K562 (cell line): ENCODE measurements at regions not wholly inside any gene's neighbourhood (a gene's known extent, or its start where the extent isn't known, plus 50 kb on each side); places are given as distances from the start of the nearest gene placed in this dataset.
A peak's percentile ranks its signal among the peaks of the same experiment; 100 is the strongest.

Source experiments
- ATAC-seq: fragments of 200-7000 bp; cut with Tn5 transposase; 3 replicates; pipeline ENCODE4 v1.9.1; 2020; ENCODE audit warnings: moderate library complexity
- BruUV-seq: library from RNA; stranded (reverse); fragments of 400-500 nt; replicated peaks from 2 replicates; lab custom pipeline; 2021; lab: Mats Ljungman, UMichigan
- CTCF ChIA-PET: fragments of 300-600 bp; formaldehyde crosslinking; extraction: SDS; loops from one replicate; lab custom pipeline; 2021; ENCODE audit warnings: low intra/inter-chr PET ratio; lab: Yijun Ruan, JAX
- POLR2A ChIA-PET: fragments of 300-600, 350-650 bp; sonication (Branson Sonifier 250); formaldehyde crosslinking; extraction: SDS; loops from one replicate; lab custom pipeline; 2021; ENCODE audit warnings: antibody characterized with exemption, inconsistent platforms; lab: Yijun Ruan, JAX
- DNase-seq, 4 experiments: peaks; one replicate each; pipeline versions ENCODE4 v3.0.0 to v3.0.0-alpha.2; 2011 to 2018; ENCODE audit warnings: low spot score in 3 of 4, mixed read lengths in 3 of 4; ENCODE audit errors: extremely low read depth in 1 of 4
- FAIRE-seq: peaks from 2 replicates; lab custom pipeline; 2011; peaks lifted over from hg19 to GRCh38; lab: Jason Lieb, UNC
- H2AFZ ChIP-seq: 2 replicates; pipeline ENCODE4 v1.6.0; 2011; ENCODE audit warnings: low read depth, low read length, control low read depth, inconsistent platforms
- H3K27ac ChIP-seq: fragments of 200-600 bp; 3 replicates; pipeline ENCODE4 v1.8.0; 2011; ENCODE audit warnings: low read depth, mild to moderate bottlenecking, control low read depth, inconsistent platforms, low read length, moderate library complexity, mixed read lengths; ENCODE audit errors: extremely low read depth
- H3K27me3 ChIP-seq, 2 experiments: fragments of 300-600 bp in 1 of 2; 2 replicates in 1 of 2; 3 replicates in 1 of 2; pipeline versions ENCODE4 v1.6.0 to v1.8.0; 2011; ENCODE audit warnings: inconsistent platforms in 2 of 2, low read length in 2 of 2, mild to moderate bottlenecking in 1 of 2, mixed read lengths in 1 of 2, moderate library complexity in 1 of 2; ENCODE audit not compliant: control insufficient read depth in 2 of 2, insufficient read depth in 2 of 2
- H3K36me3 ChIP-seq: fragments of 300-600 bp; 3 replicates; pipeline ENCODE4 v1.8.0; 2011; ENCODE audit warnings: mild to moderate bottlenecking, low read length, inconsistent platforms; ENCODE audit not compliant: control insufficient read depth, insufficient read depth
- H3K4me1 ChIP-seq, 2 experiments: fragments of 200-600 bp in 1 of 2; replicated peaks in 1 of 2; 2 replicates in 1 of 2; 3 replicates in 1 of 2; pipeline versions ENCODE4 v1.5.1 to v1.8.0; 2011; ENCODE audit warnings: inconsistent platforms in 2 of 2, low read length in 2 of 2, mild to moderate bottlenecking in 1 of 2, mixed read lengths in 1 of 2, moderate library complexity in 1 of 2; ENCODE audit not compliant: control insufficient read depth in 2 of 2, insufficient read depth in 2 of 2
- H3K4me2 ChIP-seq: 2 replicates; pipeline ENCODE4 v1.6.1; 2011; ENCODE audit warnings: low read length, control low read depth, inconsistent platforms, mixed read lengths; ENCODE audit not compliant: insufficient read depth
- H3K4me3 ChIP-seq: fragments of 200-600 bp; sonication (generic), shearing (Covaris generic); 2 replicates; pipeline ENCODE4 v1.5.1; 2016; ENCODE audit warnings: control low read depth, inconsistent platforms
- H3K79me2 ChIP-seq: fragments of 200-600 bp; 3 replicates; pipeline ENCODE4 v1.8.0; 2011; ENCODE audit warnings: low read length, inconsistent platforms; ENCODE audit not compliant: control insufficient read depth, insufficient read depth
- H3K9ac ChIP-seq, 2 experiments: 2 replicates each; pipeline versions ENCODE4 v1.6.0 to v1.6.1; 2011; ENCODE audit warnings: low read depth in 2 of 2, low read length in 2 of 2, control low read depth in 1 of 2, inconsistent platforms in 1 of 2, mild to moderate bottlenecking in 1 of 2, mixed read lengths in 1 of 2; ENCODE audit not compliant: insufficient read depth in 1 of 2
- H3K9me1 ChIP-seq: one replicate; pipeline ENCODE4 v1.6.0; 2011; ENCODE audit warnings: inconsistent platforms, mild to moderate bottlenecking, low read length, moderate library complexity; ENCODE audit not compliant: control insufficient read depth, insufficient read depth
- H3K9me3 ChIP-seq: replicated peaks from 2 replicates; pipeline ENCODE4 v1.5.1; 2011; ENCODE audit warnings: low read depth, low read length, inconsistent platforms; ENCODE audit not compliant: control insufficient read depth, insufficient read depth
- H4K20me1 ChIP-seq: replicated peaks from 2 replicates; pipeline ENCODE4 v1.6.1; 2011; ENCODE audit warnings: low read length, inconsistent platforms, mixed read lengths; ENCODE audit not compliant: control insufficient read depth, insufficient read depth
- BACH1 ChIP-seq: fragments of 200-800 bp; sonication (Bioruptor generic); IDR thresholded peaks from 2 replicates; pipeline ENCODE4 v1.6.1; 2016; ENCODE audit warnings: missing genetic modification characterization, missing compliant biosample characterization
- HNRNPL ChIP-seq: fragments of 200-400 bp; formaldehyde crosslinking; IDR thresholded peaks from 2 replicates; pipeline ENCODE4 v1.6.1; 2017; ENCODE audit warnings: low read depth, mild to moderate bottlenecking, low read length
- POU5F1 ChIP-seq: fragments of 150-350 bp; IDR thresholded peaks from 2 replicates; pipeline ENCODE4 v1.6.1; 2014; ENCODE audit warnings: borderline replicate concordance, low read length, low read depth, mild to moderate bottlenecking; ENCODE audit not compliant: partially characterized antibody
- SRF ChIP-seq, 2 experiments: fragments of 250-450, 450-650 bp in 1 of 2; sonication (Bioruptor Pico) in 1 of 2; sonication (generic) in 1 of 2; formaldehyde crosslinking; IDR thresholded peaks; 2 replicates each; pipeline versions ENCODE4 v1.5.0 to v1.5.1; 2020 to 2022; ENCODE audit warnings: mild to moderate bottlenecking in 1 of 2, missing genetic modification reagents in 1 of 2
- ZNF316 ChIP-seq: fragments of 450-650 bp; IDR thresholded peaks from 2 replicates; pipeline ENCODE4 v1.6.1; 2016
- in situ Hi-C: fragments of 300-500 bp; cut with MboI; formaldehyde crosslinking; loops from 4 replicates; pipeline ENCODE4 v1.15.0; 2018; ENCODE audit warnings: inconsistent platforms, mixed read lengths
- intact Hi-C: fragments of 100-400 bp; cut with micrococcal nuclease; formaldehyde crosslinking; loops from 2 replicates; pipeline ENCODE4 v1.14.2; 2022
- TF ChIP-seq, protein P1 (sequence below): sonication (generic); formaldehyde crosslinking; IDR thresholded peaks from 2 replicates; pipeline ENCODE4 v1.4.0; 2020; ENCODE audit warnings: mild to moderate bottlenecking, missing genetic modification reagents
- TF ChIP-seq, protein P2 (sequence below): fragments of 450-650 bp; IDR thresholded peaks from 2 replicates; pipeline ENCODE4 v1.7.1; 2018; ENCODE audit warnings: mild to moderate bottlenecking, low read depth; ENCODE audit not compliant: partially characterized antibody
- TF ChIP-seq, protein P3 (sequence below), 2 experiments: fragments of 150-350 bp in 1 of 2; IDR thresholded peaks; 2 replicates each; pipeline ENCODE4 v1.6.1; 2012 to 2016; ENCODE audit warnings: low read depth in 2 of 2, low read length in 2 of 2, mild to moderate bottlenecking in 1 of 2, moderate library complexity in 1 of 2
- TF ChIP-seq, protein P4 (sequence below): fragments of 250-450 bp; sonication (Bioruptor Pico); IDR thresholded peaks from 2 replicates; pipeline ENCODE4 v1.4.0; 2020; ENCODE audit warnings: mild to moderate bottlenecking, moderate library complexity

DNA sequence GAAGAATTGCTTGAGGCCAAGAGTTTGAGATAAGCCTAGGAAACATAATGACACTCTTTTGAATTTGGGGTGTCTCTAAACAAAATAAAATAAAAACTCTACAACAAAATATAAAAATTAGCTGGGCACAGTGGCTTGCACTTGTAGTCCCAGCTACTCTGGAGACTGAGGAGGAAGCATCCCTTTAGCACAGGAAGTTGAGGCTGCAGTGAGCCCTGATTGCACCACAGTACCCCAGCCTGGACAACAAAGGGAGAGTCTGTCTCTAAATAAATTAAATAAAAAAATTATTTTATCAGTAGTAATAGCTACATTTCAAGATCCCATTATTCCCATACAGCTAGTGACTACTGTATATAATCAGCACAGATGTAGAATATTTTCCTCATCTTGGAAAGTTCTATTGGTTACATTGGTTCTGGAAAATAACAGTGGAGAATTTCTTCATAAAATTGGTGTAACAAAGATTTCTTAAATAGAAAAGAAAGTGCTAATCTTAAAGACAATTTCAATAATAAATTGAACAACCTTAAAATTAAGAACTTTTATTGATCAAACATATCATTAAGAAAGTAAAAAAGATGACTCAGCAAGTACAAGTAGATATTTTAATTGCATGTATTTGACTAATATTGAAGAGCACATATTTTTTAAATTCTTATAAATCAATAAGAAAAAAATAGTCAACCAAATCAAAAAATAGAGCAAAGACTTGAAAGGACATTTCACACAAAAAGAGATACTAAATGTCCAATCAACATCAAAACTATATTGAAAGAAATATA lies 90.4 kb upstream of the KYNU start:
- Histone ChIP-seq H3K27ac (no peak overlapping the region), H3K79me2 (no peaks in the 10 kb centered on the region), H3K4me3 (no peak overlapping the region), H3K36me3 (no peaks in the 10 kb centered on the region), H3K9me1 (no peaks in the 10 kb centered on the region), H3K4me1 (no peaks in the 10 kb centered on the region), H3K9me3 (no peaks in the 10 kb centered on the region), H3K27me3 (no peaks in the 10 kb centered on the region), H2AFZ (no peak overlapping the region), H4K20me1 (no peaks in the 10 kb centered on the region), H3K4me2 (no peak overlapping the region), H3K9ac (no peak overlapping the region)
- no peak for ATAC-seq
- ChIA-PET POLR2A (interaction anchor here (0.6 kb wide), 1 partner anchor 1206 kb away, joined by 4 read pairs; no protein-coding TSS in a partner anchor), CTCF (no interaction called here)
- no TSS peak for BruUV-seq
- no peak for FAIRE-seq
- DNase-seq, result no peak
- in situ Hi-C loops (no loop called here), intact Hi-C loops (no loop called here)
- TF ChIP-seq, protein P1, sequence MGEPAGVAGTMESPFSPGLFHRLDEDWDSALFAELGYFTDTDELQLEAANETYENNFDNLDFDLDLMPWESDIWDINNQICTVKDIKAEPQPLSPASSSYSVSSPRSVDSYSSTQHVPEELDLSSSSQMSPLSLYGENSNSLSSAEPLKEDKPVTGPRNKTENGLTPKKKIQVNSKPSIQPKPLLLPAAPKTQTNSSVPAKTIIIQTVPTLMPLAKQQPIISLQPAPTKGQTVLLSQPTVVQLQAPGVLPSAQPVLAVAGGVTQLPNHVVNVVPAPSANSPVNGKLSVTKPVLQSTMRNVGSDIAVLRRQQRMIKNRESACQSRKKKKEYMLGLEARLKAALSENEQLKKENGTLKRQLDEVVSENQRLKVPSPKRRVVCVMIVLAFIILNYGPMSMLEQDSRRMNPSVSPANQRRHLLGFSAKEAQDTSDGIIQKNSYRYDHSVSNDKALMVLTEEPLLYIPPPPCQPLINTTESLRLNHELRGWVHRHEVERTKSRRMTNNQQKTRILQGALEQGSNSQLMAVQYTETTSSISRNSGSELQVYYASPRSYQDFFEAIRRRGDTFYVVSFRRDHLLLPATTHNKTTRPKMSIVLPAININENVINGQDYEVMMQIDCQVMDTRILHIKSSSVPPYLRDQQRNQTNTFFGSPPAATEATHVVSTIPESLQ (CRISPR knock-in tag), result no peak
- TF ChIP-seq POU5F1 (no peak), ZNF316 (peak; percentile 87), HNRNPL (no peak), SRF (CRISPR knock-in tag; IDR thresholded peaks at IDR 0.05) (no peak), BACH1 (tag) (no peak)
- TF ChIP-seq, protein P2, sequence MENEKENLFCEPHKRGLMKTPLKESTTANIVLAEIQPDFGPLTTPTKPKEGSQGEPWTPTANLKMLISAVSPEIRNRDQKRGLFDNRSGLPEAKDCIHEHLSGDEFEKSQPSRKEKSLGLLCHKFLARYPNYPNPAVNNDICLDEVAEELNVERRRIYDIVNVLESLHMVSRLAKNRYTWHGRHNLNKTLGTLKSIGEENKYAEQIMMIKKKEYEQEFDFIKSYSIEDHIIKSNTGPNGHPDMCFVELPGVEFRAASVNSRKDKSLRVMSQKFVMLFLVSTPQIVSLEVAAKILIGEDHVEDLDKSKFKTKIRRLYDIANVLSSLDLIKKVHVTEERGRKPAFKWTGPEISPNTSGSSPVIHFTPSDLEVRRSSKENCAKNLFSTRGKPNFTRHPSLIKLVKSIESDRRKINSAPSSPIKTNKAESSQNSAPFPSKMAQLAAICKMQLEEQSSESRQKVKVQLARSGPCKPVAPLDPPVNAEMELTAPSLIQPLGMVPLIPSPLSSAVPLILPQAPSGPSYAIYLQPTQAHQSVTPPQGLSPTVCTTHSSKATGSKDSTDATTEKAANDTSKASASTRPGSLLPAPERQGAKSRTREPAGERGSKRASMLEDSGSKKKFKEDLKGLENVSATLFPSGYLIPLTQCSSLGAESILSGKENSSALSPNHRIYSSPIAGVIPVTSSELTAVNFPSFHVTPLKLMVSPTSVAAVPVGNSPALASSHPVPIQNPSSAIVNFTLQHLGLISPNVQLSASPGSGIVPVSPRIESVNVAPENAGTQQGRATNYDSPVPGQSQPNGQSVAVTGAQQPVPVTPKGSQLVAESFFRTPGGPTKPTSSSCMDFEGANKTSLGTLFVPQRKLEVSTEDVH, result no peak
- TF ChIP-seq, protein P3, sequence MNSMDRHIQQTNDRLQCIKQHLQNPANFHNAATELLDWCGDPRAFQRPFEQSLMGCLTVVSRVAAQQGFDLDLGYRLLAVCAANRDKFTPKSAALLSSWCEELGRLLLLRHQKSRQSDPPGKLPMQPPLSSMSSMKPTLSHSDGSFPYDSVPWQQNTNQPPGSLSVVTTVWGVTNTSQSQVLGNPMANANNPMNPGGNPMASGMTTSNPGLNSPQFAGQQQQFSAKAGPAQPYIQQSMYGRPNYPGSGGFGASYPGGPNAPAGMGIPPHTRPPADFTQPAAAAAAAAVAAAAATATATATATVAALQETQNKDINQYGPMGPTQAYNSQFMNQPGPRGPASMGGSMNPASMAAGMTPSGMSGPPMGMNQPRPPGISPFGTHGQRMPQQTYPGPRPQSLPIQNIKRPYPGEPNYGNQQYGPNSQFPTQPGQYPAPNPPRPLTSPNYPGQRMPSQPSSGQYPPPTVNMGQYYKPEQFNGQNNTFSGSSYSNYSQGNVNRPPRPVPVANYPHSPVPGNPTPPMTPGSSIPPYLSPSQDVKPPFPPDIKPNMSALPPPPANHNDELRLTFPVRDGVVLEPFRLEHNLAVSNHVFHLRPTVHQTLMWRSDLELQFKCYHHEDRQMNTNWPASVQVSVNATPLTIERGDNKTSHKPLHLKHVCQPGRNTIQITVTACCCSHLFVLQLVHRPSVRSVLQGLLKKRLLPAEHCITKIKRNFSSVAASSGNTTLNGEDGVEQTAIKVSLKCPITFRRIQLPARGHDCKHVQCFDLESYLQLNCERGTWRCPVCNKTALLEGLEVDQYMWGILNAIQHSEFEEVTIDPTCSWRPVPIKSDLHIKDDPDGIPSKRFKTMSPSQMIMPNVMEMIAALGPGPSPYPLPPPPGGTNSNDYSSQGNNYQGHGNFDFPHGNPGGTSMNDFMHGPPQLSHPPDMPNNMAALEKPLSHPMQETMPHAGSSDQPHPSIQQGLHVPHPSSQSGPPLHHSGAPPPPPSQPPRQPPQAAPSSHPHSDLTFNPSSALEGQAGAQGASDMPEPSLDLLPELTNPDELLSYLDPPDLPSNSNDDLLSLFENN (IDR thresholded peaks at IDR 0.05; ENCODE audit: low read depth in 2 of 2, low read length in 2 of 2), result no peak
- TF ChIP-seq, protein P4, sequence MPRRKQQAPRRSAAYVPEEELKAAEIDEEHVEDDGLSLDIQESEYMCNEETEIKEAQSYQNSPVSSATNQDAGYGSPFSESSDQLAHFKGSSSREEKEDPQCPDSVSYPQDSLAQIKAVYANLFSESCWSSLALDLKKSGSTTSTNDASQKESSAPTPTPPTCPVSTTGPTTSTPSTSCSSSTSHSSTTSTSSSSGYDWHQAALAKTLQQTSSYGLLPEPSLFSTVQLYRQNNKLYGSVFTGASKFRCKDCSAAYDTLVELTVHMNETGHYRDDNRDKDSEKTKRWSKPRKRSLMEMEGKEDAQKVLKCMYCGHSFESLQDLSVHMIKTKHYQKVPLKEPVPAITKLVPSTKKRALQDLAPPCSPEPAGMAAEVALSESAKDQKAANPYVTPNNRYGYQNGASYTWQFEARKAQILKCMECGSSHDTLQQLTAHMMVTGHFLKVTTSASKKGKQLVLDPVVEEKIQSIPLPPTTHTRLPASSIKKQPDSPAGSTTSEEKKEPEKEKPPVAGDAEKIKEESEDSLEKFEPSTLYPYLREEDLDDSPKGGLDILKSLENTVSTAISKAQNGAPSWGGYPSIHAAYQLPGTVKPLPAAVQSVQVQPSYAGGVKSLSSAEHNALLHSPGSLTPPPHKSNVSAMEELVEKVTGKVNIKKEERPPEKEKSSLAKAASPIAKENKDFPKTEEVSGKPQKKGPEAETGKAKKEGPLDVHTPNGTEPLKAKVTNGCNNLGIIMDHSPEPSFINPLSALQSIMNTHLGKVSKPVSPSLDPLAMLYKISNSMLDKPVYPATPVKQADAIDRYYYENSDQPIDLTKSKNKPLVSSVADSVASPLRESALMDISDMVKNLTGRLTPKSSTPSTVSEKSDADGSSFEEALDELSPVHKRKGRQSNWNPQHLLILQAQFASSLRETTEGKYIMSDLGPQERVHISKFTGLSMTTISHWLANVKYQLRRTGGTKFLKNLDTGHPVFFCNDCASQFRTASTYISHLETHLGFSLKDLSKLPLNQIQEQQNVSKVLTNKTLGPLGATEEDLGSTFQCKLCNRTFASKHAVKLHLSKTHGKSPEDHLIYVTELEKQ (CRISPR knock-in tag), result no peak
